Gastrocnemius medialis (tissue), 4 donors: ENCODE measurements at regions not wholly inside any gene's neighbourhood (a gene's known extent, or its start where the extent isn't known, plus 50 kb on each side); places are given as distances from the start of the nearest gene placed in this dataset.

Experiments
- ATAC-seq, 2 donors: fragments of 150-250 bp; one replicate each; pipeline ENCODE4 v1.9.1; 2016
- DNase-seq, 2 donors: peaks; one replicate each; pipeline ENCODE4 v3.0.0-alpha.2; 2019
- H3K27ac ChIP-seq, 4 donors: fragments of 200-600 bp; sonication (generic); 1 replicate in 1 of 4; 2 replicates in 3 of 4; pipeline ENCODE4 v1.5.1; 2016 to 2018; ENCODE audit warnings: mild to moderate bottlenecking in 2 of 4, moderate library complexity in 1 of 4
- H3K27me3 ChIP-seq, 3 donors: fragments of 200-600 bp; sonication (generic) in 2 of 3; 1 replicate in 1 of 3; 2 replicates in 2 of 3; pipeline versions ENCODE4 v1.5.1 to v1.6.0; 2016 to 2019; ENCODE audit warnings: mild to moderate bottlenecking in 1 of 3, moderate library complexity in 1 of 3
- H3K36me3 ChIP-seq, 2 donors: fragments of 200-600 bp; sonication (generic) in 1 of 2; one replicate each; pipeline ENCODE4 v1.5.1; 2017 to 2018
- H3K4me1 ChIP-seq, 2 donors: fragments of 200-600 bp; sonication (generic) in 1 of 2; one replicate each; pipeline ENCODE4 v1.5.1; 2016 to 2017; ENCODE audit warnings: mild to moderate bottlenecking in 2 of 2
- H3K4me3 ChIP-seq, 4 donors: fragments of 200-600 bp; sonication (generic) in 3 of 4; 1 replicate in 1 of 4; 2 replicates in 3 of 4; pipeline ENCODE4 v1.5.1; 2016 to 2019; ENCODE audit warnings: mild to moderate bottlenecking in 2 of 4
- H3K9me3 ChIP-seq, 3 donors: fragments of 200-600 bp; sonication (generic) in 2 of 3; 1 replicate in 1 of 3; 2 replicates in 2 of 3; pipeline ENCODE4 v1.5.1; 2016 to 2019
- CTCF ChIP-seq, 5 experiments: fragments of 450-650 bp in 3 of 5; fragments of 200-600 bp in 2 of 5; sonication (generic) in 2 of 5; IDR thresholded peaks in 4 of 5; conservative IDR thresholded peaks in 1 of 5; 1 replicate in 4 of 5; 2 replicates in 1 of 5; pipeline ENCODE4 v1.5.1; 2016 to 2019; ENCODE audit warnings: antibody characterized with exemption in 5 of 5, mild to moderate bottlenecking in 3 of 5, moderate library complexity in 3 of 5
- POLR2A ChIP-seq, 2 donors: fragments of 450-650 bp; IDR thresholded peaks; one replicate each; pipeline ENCODE4 v1.6.1; 2017; ENCODE audit warnings: antibody characterized with exemption in 2 of 2, mild to moderate bottlenecking in 2 of 2, moderate library complexity in 2 of 2
- in situ Hi-C, 4 donors: fragments of 200-750 bp; cut with MboI; loops; one replicate each; pipeline versions ENCODE4 v1.15.0 to v1.8.0; 2017; ENCODE audit warnings: low sequenced_read_pairs in 4 of 4
- intact Hi-C: fragments of 100-400 bp; cut with DNase I; formaldehyde crosslinking; loops from one replicate; pipeline ENCODE4 v1.15.1; 2023; ENCODE audit warnings: low total_unique reads

DNA sequence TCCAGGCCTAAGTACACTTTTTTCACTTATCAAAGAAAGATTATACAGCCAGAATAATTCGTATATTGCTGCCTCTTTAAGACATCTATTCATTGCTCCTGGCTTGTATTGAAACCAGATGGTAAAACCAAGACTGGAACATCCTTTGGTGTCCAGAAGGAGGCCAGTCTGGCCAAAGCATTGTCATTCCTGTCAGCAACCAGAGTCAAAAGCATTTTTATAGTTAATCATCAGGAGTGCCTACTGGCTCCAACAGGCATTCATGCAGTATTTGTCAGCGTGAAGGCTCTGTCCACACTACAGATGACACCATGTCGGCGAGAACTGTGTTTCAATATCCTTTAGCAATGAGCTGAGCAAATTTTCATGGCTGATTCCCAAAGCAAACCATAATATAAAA, 118.0 kb upstream of the G2E3 start:
- Histone ChIP-seq H3K36me3 (no peaks in the 10 kb centered on the region), H3K4me3 (no peak overlapping the region), H3K27me3 (no peaks in the 10 kb centered on the region), H3K27ac (no peak overlapping the region), H3K4me1 (no peaks in the 10 kb centered on the region), H3K9me3 (no peaks in the 10 kb centered on the region)
- ATAC-seq (no peak), DNase-seq (no peak)
- intact Hi-C loops: no loop called here
- in situ Hi-C loops: no loop called here
- no peak for TF ChIP-seq POLR2A (IDR thresholded peaks at IDR 0.05)
- TF ChIP-seq CTCF (IDR thresholded peaks at IDR 0.05 in 4 of 5, conservative IDR thresholded peaks at IDR 0.05 in 1 of 5): no peak

DNA sequence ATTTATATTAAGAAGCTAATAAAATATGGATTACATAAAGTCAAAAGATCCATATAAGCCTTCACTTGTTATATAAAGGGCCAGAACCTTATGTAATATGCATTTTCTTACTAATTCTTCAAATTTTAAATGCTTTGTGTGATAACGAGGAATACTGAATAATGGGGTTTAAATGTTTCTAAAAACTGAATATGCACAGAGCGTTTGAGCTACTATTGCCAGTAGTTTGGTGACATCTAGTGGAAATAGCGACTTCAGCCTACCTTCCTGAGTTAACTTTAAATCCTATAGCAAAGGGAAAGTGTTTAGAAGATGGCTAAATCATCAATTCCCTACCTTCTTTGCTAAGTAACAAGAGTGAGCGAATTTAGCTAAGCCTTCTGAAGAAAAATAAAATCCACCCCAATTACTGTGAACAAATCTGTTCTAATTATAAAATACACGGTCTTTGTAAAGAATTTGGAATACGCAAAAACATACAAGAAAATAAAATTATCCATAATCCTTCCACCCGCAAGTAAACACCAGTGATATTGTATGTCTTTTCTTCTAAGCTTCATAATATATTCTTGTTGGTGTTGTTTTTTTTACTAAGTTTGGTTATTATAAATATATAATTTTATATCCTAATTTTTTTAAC, 115.5 kb upstream of the G2E3 start:
- no peaks in the 10 kb centered on the region for H3K9me3 ChIP-seq
- no peak overlapping the region for H3K4me3 ChIP-seq
- DNase-seq (no peak), ATAC-seq (no peak)
- no peaks in the 10 kb centered on the region for H3K4me1 ChIP-seq
- H3K36me3 ChIP-seq: no peaks in the 10 kb centered on the region
- no peaks in the 10 kb centered on the region for H3K27me3 ChIP-seq
- in situ Hi-C loops: no loop called here
- no peak overlapping the region for H3K27ac ChIP-seq
- TF ChIP-seq CTCF (IDR thresholded peaks at IDR 0.05 in 4 of 5, conservative IDR thresholded peaks at IDR 0.05 in 1 of 5) (peak in 2 of 5 experiments; percentile 16 to 26), POLR2A (IDR thresholded peaks at IDR 0.05) (no peak)
- intact Hi-C loops: no loop called here

GRCh38 chr14:30444451-30444850, 114.5 kb upstream of the G2E3 start:
- no peaks in the 10 kb centered on the region for H3K4me1 ChIP-seq
- no peaks in the 10 kb centered on the region for H3K27me3 ChIP-seq
- H3K36me3 ChIP-seq: no peaks in the 10 kb centered on the region
- TF ChIP-seq POLR2A (IDR thresholded peaks at IDR 0.05): no peak
- no peak for TF ChIP-seq CTCF (IDR thresholded peaks at IDR 0.05 in 4 of 5, conservative IDR thresholded peaks at IDR 0.05 in 1 of 5)
- no peak overlapping the region for H3K4me3 ChIP-seq
- no peaks in the 10 kb centered on the region for H3K9me3 ChIP-seq
- DNase-seq (no peak), ATAC-seq (no peak)
- intact Hi-C loops (no loop called here), in situ Hi-C loops (no loop called here)
- no peak overlapping the region for H3K27ac ChIP-seq

- in situ Hi-C loops: no loop called here
- ATAC-seq: no peak
- no peaks in the 10 kb centered on the region for H3K36me3 ChIP-seq
- no peaks in the 10 kb centered on the region for H3K9me3 ChIP-seq
- no peak for TF ChIP-seq CTCF (IDR thresholded peaks at IDR 0.05 in 4 of 5, conservative IDR thresholded peaks at IDR 0.05 in 1 of 5)
- TF ChIP-seq POLR2A (IDR thresholded peaks at IDR 0.05): no peak
- intact Hi-C loops: no loop called here
- peaks cover 0 to 5% of the 10 kb centered on the region in 2 donors for H3K4me1 ChIP-seq
- no peak overlapping the region for H3K4me3 ChIP-seq
- DNase-seq: no peak
- no peak overlapping the region for H3K27ac ChIP-seq
- H3K27me3 ChIP-seq: no peaks in the 10 kb centered on the region
Measured at GRCh38 chr14:30445011-30445793, 113.8 kb upstream of the G2E3 start.
